RPMI8226 (cell line): ENCODE measurements at regions not wholly inside any gene's neighbourhood (a gene's known extent, or its start where the extent isn't known, plus 50 kb on each side); places are given as distances from the start of the nearest gene placed in this dataset.

Experiments used
- DNase-seq: peaks from one replicate; pipeline ENCODE4 v3.0.0-alpha.2; 2015

DNA sequence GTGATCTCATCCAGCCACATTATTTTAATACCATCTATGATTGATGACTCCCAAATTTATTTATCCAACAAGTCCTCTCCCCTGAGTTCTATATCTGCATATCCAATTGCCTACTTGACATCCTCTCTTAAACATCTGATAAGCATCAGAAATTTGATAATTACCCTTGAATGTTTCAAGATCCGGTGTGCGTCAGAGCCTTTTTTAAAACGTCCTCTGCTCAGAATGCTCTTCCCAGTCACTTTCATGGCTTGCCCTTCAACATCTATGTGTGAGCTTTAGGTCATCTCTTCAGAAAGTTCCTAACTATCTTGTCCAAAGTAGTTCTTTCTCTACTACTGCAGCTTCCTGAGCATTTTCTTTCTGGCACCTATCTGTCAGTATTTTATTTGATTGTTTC, 364.3 kb downstream of the PLPP3 start:
- no peak for DNase-seq

DNA sequence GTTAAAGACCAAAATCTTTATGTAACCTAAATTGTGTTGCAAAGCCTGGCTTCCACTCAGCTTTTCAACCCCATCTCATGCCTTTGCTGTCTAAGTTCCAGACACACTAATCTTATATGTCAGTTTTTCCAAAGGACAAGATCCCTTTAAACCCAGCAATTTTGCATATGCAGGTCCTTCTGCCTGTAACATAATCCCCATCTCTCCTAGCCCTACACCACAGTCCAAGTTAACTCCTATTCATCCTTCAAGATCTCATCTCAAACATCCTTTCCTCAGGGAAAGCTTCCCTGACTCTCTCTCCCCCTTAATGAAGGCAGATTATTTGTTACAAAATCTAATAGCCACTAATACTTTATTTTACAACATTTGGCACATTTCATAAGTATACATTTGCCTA, 366.3 kb downstream of the PLPP3 start:
- no peak for DNase-seq

- DNase-seq = no peak
These were observed 367.2 kb downstream of the PLPP3 start for GRCh38 chr1:56212143-56212542.

GRCh38 chr1:56206391-56206790, 373.0 kb downstream of the PLPP3 start:
- DNase-seq = no peak

DNA sequence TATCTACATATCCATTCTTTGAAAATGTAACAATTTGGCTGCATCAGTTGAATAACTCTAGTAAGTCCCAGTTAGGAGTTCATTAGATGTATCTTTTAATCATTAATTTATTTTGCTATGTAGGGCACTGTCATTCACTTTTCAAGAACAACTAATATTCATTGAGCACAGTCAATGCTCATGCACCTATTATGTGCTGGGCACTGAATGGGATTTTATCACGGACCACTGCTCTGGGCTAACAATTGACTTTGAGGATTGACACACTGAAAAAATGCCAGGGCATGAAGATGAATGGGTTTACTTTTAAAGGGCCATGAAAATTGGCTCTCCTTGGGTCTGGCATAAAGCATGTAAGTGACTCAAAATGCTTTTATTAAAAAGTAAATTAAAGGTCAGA, 375.2 kb downstream of the PLPP3 start:
- no peak for DNase-seq

GRCh38 chr1:56202796-56203492, 376.4 kb downstream of the PLPP3 start:
- DNase-seq = no peak

DNA sequence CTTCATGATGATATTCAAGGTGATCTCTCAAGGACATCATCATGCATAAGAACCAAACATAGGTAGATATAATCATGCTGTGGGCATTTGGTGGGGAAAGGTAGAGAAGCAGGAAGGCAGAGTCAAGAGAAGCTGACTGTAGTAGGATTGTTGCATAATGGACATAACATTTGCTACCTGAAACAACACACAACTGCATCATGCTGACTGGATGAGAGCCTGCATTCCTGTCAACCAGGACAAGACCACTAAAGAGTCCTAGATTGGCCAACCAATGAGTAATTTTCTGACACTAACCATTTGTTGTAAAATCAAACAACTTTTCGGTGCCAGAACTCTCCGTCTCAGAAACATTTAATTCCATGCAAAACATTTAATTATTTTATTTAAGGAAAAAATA, 377.2 kb downstream of the PLPP3 start:
- no peak for DNase-seq

DNA sequence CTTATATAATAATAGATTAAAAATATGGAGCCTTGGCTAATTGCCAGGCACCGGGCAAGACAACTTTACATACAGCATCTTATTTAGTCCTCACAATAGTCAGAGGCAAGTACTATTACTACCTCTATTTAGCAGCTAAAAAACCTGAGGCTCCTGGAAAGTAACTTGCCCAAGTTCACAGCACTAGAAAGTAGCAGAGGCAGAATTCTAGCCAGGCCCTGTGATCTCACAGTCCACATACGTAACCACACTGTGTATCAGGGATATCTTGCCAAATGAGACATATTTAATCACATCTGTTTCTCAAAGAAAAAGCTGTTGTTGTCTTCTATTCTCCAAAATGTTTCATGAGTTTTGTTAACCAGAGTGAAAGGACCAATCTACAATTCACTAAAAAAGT, 378.5 kb downstream of the PLPP3 start:
- DNase-seq = no peak

GRCh38 chr1:56200442-56200841, 378.9 kb downstream of the PLPP3 start:
- no peak for DNase-seq

- no peak for DNase-seq
These were observed 379.4 kb downstream of the PLPP3 start for GRCh38 chr1:56199956-56200355.

- no peak for DNase-seq
These were observed 380.3 kb downstream of the PLPP3 start for GRCh38 chr1:56199061-56199460.

DNA sequence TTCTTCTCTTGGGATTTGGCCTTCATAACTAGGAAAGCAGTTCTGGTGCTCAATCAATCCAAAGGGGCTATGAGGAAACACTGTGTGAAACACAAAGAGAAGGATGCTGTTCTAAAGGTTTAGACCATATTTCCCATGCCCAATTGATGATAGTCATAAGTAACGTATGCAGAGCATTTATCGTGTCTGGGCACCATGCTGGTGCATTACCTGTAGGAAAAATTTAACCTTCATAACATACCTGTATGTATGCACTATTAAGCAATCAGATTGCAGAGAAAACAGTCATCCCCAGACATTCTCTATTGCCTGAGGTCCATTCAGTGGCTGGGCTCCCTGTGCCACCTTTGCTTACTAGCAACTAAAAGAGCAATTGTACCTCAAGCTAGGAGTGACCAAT, 381.4 kb downstream of the PLPP3 start:
- no peak for DNase-seq

GRCh38 chr1:56196839-56197238, 382.5 kb downstream of the PLPP3 start:
- no peak for DNase-seq

DNA sequence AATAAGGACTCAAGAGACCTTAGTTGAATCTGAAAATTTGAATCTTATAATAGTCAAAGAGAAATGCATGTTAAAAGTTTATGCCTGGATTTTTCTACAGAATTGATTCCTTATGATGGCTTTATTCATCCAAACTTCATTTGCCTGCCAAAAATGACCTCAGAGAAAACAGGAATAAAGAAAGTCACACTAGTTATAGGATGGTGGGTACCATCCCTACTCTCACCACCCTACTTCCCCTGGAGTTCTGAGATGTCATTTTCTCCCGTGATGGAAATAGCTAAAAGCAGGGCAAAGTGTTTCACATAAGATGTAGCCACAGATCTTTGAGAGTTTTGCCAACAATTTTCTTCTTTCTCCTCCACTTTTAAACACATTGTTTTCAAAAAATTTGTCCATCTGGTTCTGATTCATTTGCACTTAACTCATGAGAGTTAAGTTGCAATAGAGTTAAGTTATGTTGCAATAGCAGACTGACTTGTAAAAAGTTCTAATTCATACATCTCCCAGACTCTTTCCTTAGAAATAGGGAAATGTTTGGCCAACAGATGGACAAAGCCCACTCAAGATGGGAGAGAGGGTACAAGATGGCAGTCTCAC, 384.6 kb downstream of the PLPP3 start:
- no peak for DNase-seq

- no peak for DNase-seq
These were observed 385.7 kb downstream of the PLPP3 start for GRCh38 chr1:56193656-56194055.

- no peak for DNase-seq
These were observed 388.0 kb downstream of the PLPP3 start for GRCh38 chr1:56191369-56191768.

DNA sequence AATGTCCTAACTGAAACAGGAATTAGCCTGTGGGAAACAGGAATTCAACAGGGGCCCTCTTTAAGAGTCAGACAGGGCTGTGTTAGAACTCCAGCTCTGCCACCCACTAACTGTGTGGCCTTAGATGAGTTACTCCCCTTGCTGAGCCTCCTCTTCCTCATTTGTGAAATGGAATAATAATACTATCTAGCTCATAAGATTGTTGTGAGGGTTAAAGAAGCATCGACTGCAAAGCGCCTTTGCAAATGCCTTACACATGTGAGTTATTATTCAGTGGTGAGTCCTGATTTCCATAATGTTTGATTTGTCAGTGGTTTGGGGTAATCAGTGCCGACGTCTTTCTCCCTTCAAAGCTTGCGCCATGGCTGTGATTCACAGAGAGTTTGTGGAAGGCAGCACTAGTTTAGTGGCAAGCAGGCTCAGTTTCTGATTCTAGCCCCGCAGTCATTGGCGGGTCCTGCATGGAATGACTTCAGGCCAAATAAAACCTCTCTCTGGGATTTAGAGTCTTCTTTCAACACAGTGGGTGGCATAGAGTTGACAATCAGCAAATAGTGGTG, 388.5 kb downstream of the PLPP3 start:
- no peak for DNase-seq

DNA sequence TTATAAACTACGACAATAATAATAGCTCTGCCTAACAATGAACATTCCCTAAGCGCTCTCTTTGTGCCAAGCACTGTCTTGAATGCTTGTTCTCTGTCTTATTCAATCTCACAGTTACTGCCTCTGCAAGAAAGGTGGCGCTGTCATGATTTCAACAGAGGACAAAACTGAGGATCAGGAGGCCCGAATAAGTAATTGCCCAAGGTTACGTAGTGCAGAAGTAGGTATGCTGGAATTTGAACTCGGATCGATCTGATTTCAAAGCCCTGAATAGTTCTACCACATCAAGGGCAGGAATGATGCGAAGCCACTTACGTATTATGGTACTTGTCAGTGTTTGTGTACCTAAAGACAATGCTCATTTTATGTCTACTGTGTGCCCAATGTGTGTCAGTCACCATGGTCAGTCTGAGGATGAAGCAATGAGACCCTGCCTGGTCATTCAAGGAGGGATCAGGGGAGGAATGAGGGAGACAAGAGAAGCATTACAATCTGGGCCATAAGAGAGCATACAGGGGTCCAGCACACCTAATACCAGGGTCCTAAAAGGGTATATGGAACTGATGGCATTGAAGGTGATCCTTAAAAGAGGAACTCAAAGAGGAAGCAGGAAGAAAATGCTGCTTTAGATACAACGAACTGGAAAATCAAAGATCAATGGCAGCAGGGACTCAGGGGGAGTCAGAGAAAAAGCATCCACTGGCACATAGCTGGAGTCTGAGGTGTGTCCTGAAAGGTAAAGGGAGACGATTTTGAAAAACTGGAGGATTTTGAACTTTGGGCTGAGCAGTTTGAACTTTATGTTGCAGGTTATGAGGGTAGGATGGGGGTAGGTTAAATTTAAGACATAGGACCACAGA, 389.2 kb downstream of the PLPP3 start:
- DNase-seq = peak; percentile 8

DNA sequence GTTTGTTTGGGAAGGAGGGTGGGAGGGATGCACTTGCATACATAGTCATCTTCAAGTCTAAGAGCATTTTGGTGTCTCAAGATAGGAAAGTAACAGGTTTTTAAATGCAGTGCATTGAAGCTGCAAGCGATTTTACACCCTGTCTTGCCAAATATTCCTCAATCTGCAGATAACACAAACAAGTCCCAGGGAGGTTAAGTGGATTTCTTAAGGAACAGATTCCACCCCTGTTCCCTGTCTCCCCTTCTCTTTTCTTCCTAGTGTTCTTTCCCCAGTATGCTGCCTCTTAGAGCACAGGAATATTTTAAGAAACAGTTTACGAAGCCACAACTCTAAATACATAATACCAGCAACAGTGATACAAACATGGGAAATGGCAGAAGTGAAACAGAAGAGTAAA, 389.9 kb downstream of the PLPP3 start:
- no peak for DNase-seq

- DNase-seq = no peak
These were observed 390.5 kb downstream of the PLPP3 start for GRCh38 chr1:56188855-56189254.

- no peak for DNase-seq
These were observed 391.1 kb downstream of the PLPP3 start for GRCh38 chr1:56188221-56188620.

GRCh38 chr1:56187405-56187804, 392.0 kb downstream of the PLPP3 start:
- DNase-seq = no peak

DNA sequence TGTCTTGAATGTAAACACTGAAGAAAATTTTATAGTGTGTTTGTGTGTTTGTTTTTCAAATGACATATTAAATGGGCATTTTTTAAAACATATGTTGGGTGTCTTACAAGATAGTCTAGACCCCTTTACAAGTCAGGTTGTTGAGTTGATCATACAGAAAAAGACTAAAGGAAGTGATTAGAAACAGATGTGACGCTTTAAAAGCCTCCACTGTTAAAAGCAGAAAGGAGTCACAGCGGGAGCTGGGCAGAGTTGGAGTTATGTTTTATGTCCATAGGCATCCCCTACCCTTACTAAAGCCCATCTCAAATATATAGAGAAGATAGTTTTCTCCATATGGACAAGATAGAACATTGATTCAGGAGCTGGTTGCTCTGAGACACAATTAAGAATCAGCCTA, 393.9 kb downstream of the PLPP3 start:
- DNase-seq = no peak

DNA sequence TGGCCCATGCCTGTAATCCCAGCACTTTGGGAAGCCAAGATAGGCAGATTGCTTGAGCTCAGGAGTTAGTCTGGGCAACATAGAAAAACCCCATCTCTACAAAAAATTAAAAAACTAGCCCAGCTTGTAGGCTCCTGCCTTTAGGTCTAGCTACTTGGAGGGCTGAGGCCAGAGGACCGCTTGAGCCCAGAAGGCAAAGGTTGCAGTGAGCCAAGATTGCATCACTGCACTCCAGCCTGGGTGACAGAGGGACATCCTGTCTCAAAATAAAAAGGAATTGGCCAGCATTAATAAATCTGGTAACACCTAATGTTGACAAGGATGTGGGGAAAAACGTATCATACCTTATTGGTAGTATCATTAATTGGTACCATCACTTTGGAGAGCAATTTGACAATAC, 396.2 kb downstream of the PLPP3 start:
- DNase-seq = no peak
